ENCODE measurements at regions not wholly inside any gene's neighbourhood (a gene's known extent, or its start where the extent isn't known, plus 50 kb on each side); places are given as distances from the start of the nearest gene placed in this dataset.
A peak's percentile ranks its signal among the peaks of the same experiment; 100 is the strongest.

DNA sequence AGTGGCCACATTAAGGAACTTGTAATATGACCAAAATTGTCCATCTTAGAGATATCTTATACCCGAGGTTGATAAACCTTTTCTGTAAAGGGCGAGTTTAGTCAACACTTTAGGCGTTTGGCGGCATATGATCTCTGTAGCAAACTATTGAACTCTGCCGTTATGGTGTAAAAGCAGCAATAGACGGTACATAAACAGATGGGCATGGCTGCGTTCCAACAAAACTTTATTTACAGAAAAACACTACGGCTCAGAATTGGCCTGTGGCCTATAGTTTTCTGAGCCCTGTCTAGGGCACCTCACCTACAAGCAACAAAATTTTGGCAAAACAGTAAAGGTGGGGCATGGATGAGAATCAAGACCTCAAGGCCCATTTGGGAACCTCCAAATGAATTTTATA is 121.9 kb upstream of the HAAO start:
- H3K4me3 Mint-ChIP-seq (ENCODE audit: unreplicated experiment), result no peak overlapping the region
- no peak overlapping the region for H3K27ac Mint-ChIP-seq (ENCODE audit: unreplicated experiment)
- no peak for DNase-seq (ENCODE audit: low spot score)
- no peaks in the 10 kb centered on the region for H3K36me3 Mint-ChIP-seq (ENCODE audit: low read depth)
- TF ChIP-seq, protein P1, sequence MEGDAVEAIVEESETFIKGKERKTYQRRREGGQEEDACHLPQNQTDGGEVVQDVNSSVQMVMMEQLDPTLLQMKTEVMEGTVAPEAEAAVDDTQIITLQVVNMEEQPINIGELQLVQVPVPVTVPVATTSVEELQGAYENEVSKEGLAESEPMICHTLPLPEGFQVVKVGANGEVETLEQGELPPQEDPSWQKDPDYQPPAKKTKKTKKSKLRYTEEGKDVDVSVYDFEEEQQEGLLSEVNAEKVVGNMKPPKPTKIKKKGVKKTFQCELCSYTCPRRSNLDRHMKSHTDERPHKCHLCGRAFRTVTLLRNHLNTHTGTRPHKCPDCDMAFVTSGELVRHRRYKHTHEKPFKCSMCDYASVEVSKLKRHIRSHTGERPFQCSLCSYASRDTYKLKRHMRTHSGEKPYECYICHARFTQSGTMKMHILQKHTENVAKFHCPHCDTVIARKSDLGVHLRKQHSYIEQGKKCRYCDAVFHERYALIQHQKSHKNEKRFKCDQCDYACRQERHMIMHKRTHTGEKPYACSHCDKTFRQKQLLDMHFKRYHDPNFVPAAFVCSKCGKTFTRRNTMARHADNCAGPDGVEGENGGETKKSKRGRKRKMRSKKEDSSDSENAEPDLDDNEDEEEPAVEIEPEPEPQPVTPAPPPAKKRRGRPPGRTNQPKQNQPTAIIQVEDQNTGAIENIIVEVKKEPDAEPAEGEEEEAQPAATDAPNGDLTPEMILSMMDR (IDR thresholded peaks at IDR 0.05), result no peak
- no peaks in the 10 kb centered on the region for H3K9me3 Mint-ChIP-seq (ENCODE audit: low read depth)
- no peaks in the 10 kb centered on the region for H3K27me3 Mint-ChIP-seq (ENCODE audit: low read depth)
- peaks cover 8% of the 10 kb centered on the region for H3K4me1 Mint-ChIP-seq (ENCODE audit: low read depth)

DNA sequence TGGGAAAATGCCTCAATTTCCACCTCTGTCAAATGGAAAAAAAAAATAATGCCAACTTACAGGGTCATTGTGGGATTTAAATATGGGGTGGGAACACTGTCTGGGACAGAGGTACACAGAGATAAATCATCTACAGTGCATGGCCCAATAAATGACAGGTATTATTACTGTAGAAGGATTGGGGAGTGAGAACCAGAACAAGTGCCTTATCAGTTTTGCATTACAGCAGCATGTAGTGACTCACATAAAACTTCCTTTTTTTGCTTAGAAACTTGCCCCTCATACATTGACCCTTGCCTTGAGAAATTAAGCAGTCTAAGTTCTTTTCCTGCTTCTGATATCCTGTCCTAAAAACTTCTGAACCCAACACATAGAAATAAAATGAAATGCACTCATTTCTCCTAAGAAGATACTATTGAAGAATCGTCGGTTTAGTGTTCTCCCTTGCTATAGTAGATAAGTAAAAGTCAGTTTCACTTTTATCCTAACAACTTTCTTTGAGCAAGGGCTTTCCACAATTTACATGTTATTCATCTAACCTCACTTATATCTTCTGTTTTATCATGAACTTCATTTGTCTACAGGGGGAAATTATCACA is 121.0 kb upstream of the HAAO start:
- peaks cover 15% of the 10 kb centered on the region for H3K4me1 Mint-ChIP-seq (ENCODE audit: low read depth)
- DNase-seq (ENCODE audit: low spot score), result no peak

DNA sequence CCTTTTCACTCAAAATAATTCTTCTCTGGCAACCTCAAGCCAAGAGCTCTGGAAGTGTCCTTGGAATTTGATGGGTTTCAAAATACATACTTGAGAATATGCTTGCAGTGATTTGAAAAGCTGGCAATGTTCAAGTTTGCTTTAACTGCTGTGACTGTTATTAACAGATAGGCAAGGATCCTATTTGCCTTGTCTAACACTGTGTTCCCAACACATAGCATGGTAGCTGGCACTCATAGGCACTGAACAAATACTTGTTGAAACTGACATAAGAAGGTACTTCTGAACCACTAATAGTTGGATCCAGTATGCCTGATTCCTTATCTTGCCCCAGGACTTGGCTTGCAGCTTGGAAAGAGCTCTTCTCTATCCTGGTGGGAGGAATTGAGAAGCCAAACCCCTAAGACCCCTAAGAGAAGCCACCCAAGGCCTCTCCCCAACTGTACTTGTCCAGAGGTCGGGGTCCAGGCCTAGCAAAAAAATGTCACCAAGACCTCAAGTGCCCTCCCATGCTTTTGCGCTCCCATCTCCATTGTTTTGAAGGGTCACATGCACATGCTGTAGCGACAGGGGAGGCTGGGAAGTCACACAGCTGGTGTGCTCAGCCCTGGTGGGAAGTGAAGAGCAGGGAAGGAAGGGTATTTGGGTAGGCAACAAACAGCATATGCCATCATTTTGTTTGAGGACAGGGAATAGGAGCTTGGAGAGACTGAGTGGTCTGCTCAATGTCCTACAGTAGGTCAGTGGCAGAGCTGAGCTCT is 118.4 kb upstream of the HAAO start:
- TF ChIP-seq, protein P1 (IDR thresholded peaks at IDR 0.05), result no peak
- Mint-ChIP-seq H3K4me1 (ENCODE audit: low read depth) (peaks cover 36% of the 10 kb centered on the region), H3K36me3 (ENCODE audit: low read depth) (no peaks in the 10 kb centered on the region), H3K27me3 (ENCODE audit: low read depth) (no peaks in the 10 kb centered on the region), H3K4me3 (ENCODE audit: unreplicated experiment) (no peak overlapping the region), H3K27ac (ENCODE audit: unreplicated experiment) (no peak overlapping the region), H3K9me3 (ENCODE audit: low read depth) (no peaks in the 10 kb centered on the region)
- DNase-seq (ENCODE audit: low spot score), result no peak

More for the DNA sequence above, 121.0 kb upstream of the HAAO start:
- Mint-ChIP-seq H3K27me3 (ENCODE audit: low read depth) (no peaks in the 10 kb centered on the region), H3K4me3 (ENCODE audit: unreplicated experiment) (no peak overlapping the region), H3K27ac (ENCODE audit: unreplicated experiment) (no peak overlapping the region), H3K36me3 (ENCODE audit: low read depth) (no peaks in the 10 kb centered on the region), H3K9me3 (ENCODE audit: low read depth) (no peaks in the 10 kb centered on the region)
- TF ChIP-seq, protein P1 (IDR thresholded peaks at IDR 0.05), result no peak

DNA sequence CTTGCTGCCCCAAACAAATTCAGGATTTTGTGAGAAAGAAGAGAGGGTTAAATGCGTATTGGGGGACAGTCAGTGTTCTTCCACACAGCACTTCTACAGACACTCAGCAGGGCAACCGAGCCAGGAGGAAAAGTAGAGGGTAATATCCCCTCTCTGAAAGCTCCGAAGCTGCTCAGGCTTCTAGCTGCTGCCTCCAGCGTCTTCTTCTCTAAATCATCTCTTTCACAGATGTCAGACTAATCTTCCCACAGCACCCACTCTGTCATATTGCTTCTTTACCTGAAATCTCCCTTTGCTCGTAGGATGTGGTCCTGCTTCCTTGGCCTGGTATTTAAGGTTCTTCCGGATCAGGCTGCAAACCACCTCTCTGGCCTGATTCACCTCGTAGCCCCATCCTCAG is 117.6 kb upstream of the HAAO start:
- Mint-ChIP-seq H3K27ac (ENCODE audit: unreplicated experiment) (no peak overlapping the region), H3K4me1 (ENCODE audit: low read depth) (peaks cover 43% of the 10 kb centered on the region), H3K9me3 (ENCODE audit: low read depth) (no peaks in the 10 kb centered on the region), H3K36me3 (ENCODE audit: low read depth) (no peaks in the 10 kb centered on the region), H3K4me3 (ENCODE audit: unreplicated experiment) (no peak overlapping the region), H3K27me3 (ENCODE audit: low read depth) (no peaks in the 10 kb centered on the region)
- no peak for DNase-seq (ENCODE audit: low spot score)
- TF ChIP-seq, protein P1 (IDR thresholded peaks at IDR 0.05), result no peak

DNA sequence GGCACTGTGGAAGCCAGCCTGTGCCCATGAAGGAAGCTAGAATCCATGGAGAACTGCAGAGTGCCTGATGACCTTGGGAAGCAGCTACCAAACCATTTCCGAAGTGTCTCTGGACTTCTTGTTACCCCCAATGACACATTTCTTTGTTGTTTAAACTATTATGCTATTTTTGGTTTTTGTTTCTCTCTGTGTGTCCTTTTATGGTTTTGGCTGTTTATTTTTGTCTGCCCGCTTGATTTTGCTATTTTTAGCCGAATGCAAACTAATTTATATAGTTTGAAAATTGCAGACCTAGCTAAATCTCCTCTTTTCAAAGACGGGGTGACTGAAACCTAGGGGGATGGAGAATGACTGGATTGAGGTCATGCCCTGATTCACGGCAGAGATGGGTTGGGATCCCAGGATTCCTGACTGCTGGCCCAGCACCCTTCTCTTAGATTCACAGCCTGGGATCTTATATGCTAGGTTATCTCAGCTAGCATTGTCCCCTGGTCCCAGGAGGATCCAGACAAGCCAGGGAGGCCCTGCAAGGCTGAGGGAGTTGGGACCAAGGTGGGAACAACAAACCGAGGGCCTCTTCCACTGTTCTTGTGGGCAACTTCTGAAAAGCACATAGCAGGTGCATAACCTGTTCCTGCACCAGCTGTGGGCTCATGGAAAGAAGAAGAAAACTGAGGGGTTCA is 116.3 kb upstream of the HAAO start:
- no peaks in the 10 kb centered on the region for H3K36me3 Mint-ChIP-seq (ENCODE audit: low read depth)
- peak overlapping the region; percentile 8 for H3K27ac Mint-ChIP-seq (ENCODE audit: unreplicated experiment)
- H3K4me1 Mint-ChIP-seq (ENCODE audit: low read depth), result peaks cover 48% of the 10 kb centered on the region
- TF ChIP-seq, protein P1 (IDR thresholded peaks at IDR 0.05), result no peak
- H3K27me3 Mint-ChIP-seq (ENCODE audit: low read depth), result no peaks in the 10 kb centered on the region
- H3K4me3 Mint-ChIP-seq (ENCODE audit: unreplicated experiment), result no peak overlapping the region
- DNase-seq (ENCODE audit: low spot score), result no peak
- no peaks in the 10 kb centered on the region for H3K9me3 Mint-ChIP-seq (ENCODE audit: low read depth)
